Nephron progenitor cell (in vitro differentiated cells): ENCODE measurements at regions not wholly inside any gene's neighbourhood (a gene's known extent, or its start where the extent isn't known, plus 50 kb on each side); places are given as distances from the start of the nearest gene placed in this dataset.

Source experiments
- DNase-seq: peaks from one replicate; pipeline ENCODE4 v3.0.0; 2021
- H3K27ac Mint-ChIP-seq: 2 replicates; pipeline ENCODE4 v1.8.0; 2021; ENCODE audit warnings: mild to moderate bottlenecking, moderate library complexity, mixed read lengths
- H3K27me3 Mint-ChIP-seq: 2 replicates; pipeline ENCODE4 v1.8.0; 2021; ENCODE audit warnings: mild to moderate bottlenecking, low read depth, mixed read lengths; ENCODE audit not compliant: poor library complexity
- H3K36me3 Mint-ChIP-seq: 2 replicates; pipeline ENCODE4 v1.8.0; 2021; ENCODE audit warnings: low read depth, mixed read lengths
- H3K4me1 Mint-ChIP-seq: 2 replicates; pipeline ENCODE4 v1.8.0; 2021; ENCODE audit warnings: mixed read lengths
- H3K4me3 Mint-ChIP-seq: 2 replicates; pipeline ENCODE4 v1.8.0; 2021; ENCODE audit warnings: mild to moderate bottlenecking, moderate library complexity, mixed read lengths
- H3K9me3 Mint-ChIP-seq: 2 replicates; pipeline ENCODE4 v1.8.0; 2021; ENCODE audit warnings: mild to moderate bottlenecking, moderate library complexity, mixed read lengths
- CTCF ChIP-seq: fragments of 200-600 bp; sonication (generic); IDR thresholded peaks from 2 replicates; pipeline ENCODE4 v1.5.0; 2021; ENCODE audit warnings: antibody characterized with exemption

DNA sequence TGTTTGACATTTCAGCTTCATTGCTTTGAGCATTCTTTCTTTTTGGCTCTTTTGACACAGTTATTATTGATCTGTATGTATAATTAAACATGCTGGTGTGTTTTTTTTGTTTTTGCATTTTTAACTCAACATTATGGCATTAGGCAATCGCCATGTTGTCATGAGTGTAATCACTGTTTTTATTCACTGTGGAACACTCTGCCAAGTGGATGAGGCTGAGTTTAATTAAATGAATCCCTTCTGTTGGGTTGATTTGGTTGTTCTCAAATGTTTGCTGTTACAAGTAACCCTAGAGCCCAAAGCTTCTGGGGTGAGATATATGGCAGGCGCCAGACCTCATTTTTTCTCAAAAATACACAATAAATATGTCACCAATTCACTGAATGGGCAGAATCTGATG, 428.1 kb downstream of the MATN1 start:
- TF ChIP-seq CTCF, result no peak
- no peak for DNase-seq
- Mint-ChIP-seq H3K36me3 (no peaks in the 10 kb centered on the region), H3K27ac (no peak overlapping the region), H3K4me3 (no peak overlapping the region), H3K4me1 (no peaks in the 10 kb centered on the region), H3K27me3 (peaks cover 22% of the 10 kb centered on the region), H3K9me3 (peaks cover 40% of the 10 kb centered on the region)

DNA sequence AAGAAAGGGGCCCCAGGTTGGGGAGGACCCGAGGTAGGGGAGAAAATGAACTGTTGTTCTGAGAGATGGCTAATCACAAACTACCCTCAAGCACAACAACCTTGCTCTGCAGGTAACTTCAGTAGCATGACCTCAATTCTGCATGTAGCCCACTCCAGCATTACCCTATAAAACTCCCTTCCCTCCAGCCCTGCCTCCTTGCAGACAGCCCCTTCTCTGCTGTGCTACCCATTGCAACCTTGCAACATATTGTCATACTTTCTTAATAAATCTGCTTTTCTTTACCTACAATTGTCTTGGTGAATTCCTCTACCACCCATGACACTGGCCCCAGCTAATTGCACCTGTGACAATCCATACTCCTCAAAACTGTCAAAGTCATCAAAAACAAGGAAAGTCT, 428.9 kb downstream of the MATN1 start:
- Mint-ChIP-seq H3K9me3 (peaks cover 40% of the 10 kb centered on the region), H3K27me3 (peaks cover 27% of the 10 kb centered on the region), H3K36me3 (no peaks in the 10 kb centered on the region), H3K4me1 (no peaks in the 10 kb centered on the region), H3K27ac (no peak overlapping the region), H3K4me3 (no peak overlapping the region)
- DNase-seq, result no peak
- TF ChIP-seq CTCF, result no peak

GRCh38 chr1:30292451-30292850, 430.9 kb downstream of the MATN1 start:
- peaks cover 33% of the 10 kb centered on the region for H3K27me3 Mint-ChIP-seq
- no peak overlapping the region for H3K4me3 Mint-ChIP-seq
- peaks cover 34% of the 10 kb centered on the region for H3K9me3 Mint-ChIP-seq
- peaks cover 9% of the 10 kb centered on the region for H3K4me1 Mint-ChIP-seq
- no peaks in the 10 kb centered on the region for H3K36me3 Mint-ChIP-seq
- H3K27ac Mint-ChIP-seq, result no peak overlapping the region
- TF ChIP-seq CTCF, result no peak
- no peak for DNase-seq

- DNase-seq, result no peak
- H3K36me3 Mint-ChIP-seq, result no peaks in the 10 kb centered on the region
- no peak overlapping the region for H3K4me3 Mint-ChIP-seq
- peaks cover 36% of the 10 kb centered on the region for H3K27me3 Mint-ChIP-seq
- peaks cover 18% of the 10 kb centered on the region for H3K4me1 Mint-ChIP-seq
- no peak for TF ChIP-seq CTCF
- peaks cover 26% of the 10 kb centered on the region for H3K9me3 Mint-ChIP-seq
- no peak overlapping the region for H3K27ac Mint-ChIP-seq
These were observed 431.9 kb downstream of the MATN1 start for GRCh38 chr1:30291526-30291925.

GRCh38 chr1:30290581-30290980, 432.8 kb downstream of the MATN1 start:
- Mint-ChIP-seq H3K27ac (no peak overlapping the region), H3K36me3 (no peaks in the 10 kb centered on the region), H3K9me3 (peaks cover 19% of the 10 kb centered on the region), H3K27me3 (peaks cover 33% of the 10 kb centered on the region), H3K4me1 (peaks cover 28% of the 10 kb centered on the region), H3K4me3 (no peak overlapping the region)
- TF ChIP-seq CTCF, result no peak
- DNase-seq, result no peak

GRCh38 chr1:30287976-30288375, 435.4 kb downstream of the MATN1 start:
- no peak for DNase-seq
- peaks cover 32% of the 10 kb centered on the region for H3K27me3 Mint-ChIP-seq
- H3K9me3 Mint-ChIP-seq, result no peaks in the 10 kb centered on the region
- H3K36me3 Mint-ChIP-seq, result no peaks in the 10 kb centered on the region
- no peak overlapping the region for H3K4me3 Mint-ChIP-seq
- no peak overlapping the region for H3K27ac Mint-ChIP-seq
- peaks cover 45% of the 10 kb centered on the region for H3K4me1 Mint-ChIP-seq
- no peak for TF ChIP-seq CTCF
